HG03575 (cell line): ENCODE measurements at regions not wholly inside any gene's neighbourhood (a gene's known extent, or its start where the extent isn't known, plus 50 kb on each side); places are given as distances from the start of the nearest gene placed in this dataset.
"Not testable (repeated sequence)": the region's sequence is repeated elsewhere in the genome, so short reads cannot be mapped to it uniquely, and the experiment has no call there.

Source experiments
- ATAC-seq: cut with Tn5 transposase; IDR thresholded peaks from one replicate; pipeline ENCODE4 v1.9.1; 2021; ENCODE audit not compliant: unreplicated experiment, insufficient number of reproducible peaks, low FRiP score; ENCODE audit errors: extremely low read depth

DNA sequence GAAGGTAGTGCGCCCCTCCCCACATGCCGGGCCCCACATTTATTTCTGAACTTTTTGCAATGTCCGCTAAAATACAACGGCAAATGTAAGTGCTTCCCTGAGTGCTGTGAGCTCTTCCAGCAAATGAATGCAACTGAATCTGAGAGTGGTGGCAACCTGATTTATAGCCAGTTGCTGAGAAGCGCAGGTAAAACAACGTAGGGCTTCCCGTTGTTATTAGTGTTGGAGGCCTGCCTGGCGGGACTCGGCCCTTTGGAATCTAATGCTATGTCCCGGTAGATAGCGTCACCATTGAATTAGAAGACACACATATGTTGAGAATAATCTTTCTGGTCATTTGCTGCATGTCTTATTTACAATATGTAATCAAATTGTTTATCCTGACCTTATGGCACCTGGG lies 302.7 kb downstream of the CWH43 start:
- ATAC-seq, result not testable (repeated sequence)

DNA sequence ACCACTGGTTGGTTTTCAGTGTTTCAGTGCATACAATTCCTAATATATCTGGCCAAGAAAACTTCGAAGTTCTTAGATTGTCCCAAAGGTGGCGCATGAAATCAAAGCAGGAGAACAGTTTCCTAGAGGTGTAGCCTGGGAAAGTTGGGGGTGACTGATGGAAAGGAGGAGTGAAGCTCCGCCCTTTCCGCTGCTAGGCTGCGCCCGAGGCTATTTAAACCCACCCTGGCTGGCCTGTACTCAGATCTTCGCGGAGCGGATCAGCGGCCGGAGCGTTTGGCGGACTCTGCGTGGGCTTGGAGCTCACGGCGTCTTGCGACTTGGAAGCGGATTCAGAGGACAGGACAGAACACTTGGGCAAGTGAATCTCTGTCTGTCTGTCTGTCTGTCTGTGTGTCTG lies 328.7 kb downstream of the CWH43 start:
- ATAC-seq, result not testable (repeated sequence)

DNA sequence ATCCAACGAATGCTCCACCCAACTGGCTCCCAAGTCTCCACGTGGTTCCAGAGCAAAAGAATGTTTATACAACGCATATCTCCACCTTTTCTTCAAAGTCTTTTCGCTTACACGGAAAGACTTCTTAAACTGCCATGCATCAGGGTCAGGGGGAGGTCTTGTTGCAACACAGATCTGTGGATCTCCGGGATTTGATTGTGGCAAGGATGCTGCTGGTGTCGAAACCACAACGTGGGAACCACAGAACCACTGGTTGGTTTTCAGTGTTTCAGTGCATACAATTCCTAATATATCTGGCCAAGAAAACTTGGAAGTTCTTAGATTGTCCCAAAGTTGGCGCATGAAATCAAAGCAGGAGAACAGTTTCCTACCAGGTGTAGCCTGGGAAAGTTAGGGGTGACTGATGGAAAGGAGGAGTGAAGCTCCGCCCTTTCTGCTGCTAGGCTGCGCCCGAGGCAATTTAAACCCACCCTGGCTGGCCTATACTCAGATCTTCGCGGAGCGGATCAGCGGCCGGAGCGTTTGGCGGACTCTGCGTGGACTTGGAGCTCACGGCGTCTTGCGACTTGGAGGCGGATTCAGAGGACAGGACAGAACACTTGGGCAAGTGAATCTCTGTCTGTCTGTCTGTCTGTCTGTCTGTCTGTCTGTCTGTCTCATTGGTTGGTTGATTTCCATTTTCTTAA lies 334.8 kb downstream of the CWH43 start:
- not testable (repeated sequence) for ATAC-seq

DNA sequence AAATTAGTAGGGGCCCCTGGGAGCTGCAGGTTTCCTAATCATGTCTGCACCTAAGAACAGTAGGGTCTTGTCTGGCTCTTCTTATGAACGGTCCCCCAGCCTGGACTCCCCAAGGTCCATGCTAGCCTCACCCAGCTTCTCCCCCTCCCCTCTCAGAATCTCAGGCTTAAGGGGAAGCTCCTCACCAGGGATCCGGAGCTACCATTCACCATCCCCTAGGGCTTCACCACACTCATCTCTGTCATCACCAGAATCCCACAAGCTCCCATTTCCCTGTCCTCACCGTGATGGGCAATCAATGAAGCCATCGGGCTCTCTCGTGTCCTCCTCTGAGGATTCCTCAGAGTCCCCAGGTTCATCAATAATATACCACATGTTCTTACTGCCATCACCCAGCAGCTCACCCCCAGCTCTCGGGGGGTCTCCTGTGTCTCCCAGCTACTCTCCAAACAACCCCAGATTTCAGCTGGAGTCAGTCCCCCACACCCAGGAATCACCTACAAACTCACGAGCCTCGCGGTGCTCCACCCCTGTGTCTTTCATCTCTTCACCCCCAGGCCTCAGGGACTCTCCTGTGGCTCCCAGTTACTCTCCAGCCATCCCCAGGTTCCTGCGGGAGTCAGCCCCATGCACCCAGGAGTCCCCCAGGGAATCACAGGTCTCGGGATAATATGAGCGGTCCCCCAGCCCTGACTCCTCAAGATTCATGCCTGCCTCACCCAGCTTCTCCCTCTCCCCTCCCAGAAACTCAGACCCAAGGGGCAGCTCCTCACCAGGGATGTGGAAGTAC lies 335.6 kb downstream of the CWH43 start:
- ATAC-seq, result not testable (repeated sequence)

DNA sequence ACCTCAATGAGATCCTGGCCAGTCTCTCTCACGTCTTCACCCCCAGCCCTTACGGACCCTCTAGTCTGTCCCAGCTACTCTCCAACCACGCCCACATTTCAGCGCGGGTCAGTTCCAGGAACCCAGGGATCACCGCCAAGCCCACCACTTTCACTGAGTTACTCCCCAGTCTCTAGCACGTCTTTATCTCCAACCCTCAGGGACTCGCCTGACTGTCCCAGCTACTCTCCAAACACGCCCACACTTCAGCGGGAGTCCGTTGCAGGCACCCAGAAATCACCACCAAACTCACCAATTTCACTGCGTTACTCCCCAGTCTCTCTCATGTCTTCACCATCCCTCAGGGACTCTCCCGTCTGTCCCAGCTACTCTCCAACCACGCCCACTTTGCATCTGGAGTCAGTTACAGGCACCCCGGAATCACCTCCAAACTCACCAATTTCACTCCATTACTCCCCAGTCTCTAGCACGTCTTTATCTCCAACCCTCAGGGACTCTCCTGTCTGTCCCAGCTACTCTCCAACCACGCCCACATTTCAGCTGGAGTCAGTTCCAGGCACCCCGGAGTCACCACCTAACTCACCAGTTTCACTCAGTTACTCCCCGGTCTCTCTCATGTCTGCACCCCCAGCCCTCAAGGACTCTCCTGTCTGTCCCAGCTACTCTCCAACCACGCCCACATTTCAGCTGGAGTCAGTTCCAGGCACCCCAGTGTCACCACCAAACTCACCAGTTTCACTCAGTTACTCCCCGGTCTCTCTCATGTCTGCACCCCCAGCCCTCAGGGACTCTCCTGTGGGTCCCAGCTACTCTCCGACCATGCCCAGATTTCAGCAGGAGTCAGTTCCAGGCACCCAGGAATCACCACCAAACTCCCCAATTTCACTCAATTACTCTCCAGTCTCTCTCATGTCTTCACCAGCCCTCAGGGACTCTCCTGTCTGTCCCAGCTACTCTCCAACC lies 336.8 kb downstream of the CWH43 start:
- ATAC-seq, result not testable (repeated sequence)

DNA sequence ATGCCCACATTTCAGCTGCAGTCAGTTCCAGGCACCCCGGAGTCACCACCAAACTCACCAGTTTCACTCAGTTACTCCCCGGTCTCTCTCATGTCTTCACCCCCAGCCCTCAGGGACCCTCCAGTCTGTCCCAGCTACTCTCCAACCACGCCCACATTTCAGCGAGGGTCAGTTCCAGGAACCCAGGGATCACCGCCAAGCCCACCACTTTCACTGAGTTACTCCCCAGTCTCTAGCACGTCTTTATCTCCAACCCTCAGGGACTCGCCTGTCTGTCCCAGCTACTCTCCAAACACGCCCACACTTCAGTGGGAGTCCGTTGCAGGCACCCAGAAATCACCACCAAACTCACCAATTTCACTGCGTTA lies 337.5 kb downstream of the CWH43 start:
- ATAC-seq, result not testable (repeated sequence)
